ENCODE measurements at regions not wholly inside any gene's neighbourhood (a gene's known extent, or its start where the extent isn't known, plus 50 kb on each side); places are given as distances from the start of the nearest gene placed in this dataset.
"Not testable (repeated sequence)": the region's sequence is repeated elsewhere in the genome, so short reads cannot be mapped to it uniquely, and the experiment has no call there.

- not testable (repeated sequence) for TF ChIP-seq CTCF (conservative IDR thresholded peaks at IDR 0.05; ENCODE audit: low read length); EZH2phosphoT487 (IDR thresholded peaks at IDR 0.05; ENCODE audit: borderline replicate concordance, low read depth, low read length)
Observed at GRCh38 chrY:20925350-20926091, 169.6 kb downstream of the RPS4Y2 start.
